Psoas muscle (tissue), 7 donors: ENCODE measurements at regions not wholly inside any gene's neighbourhood (a gene's known extent, or its start where the extent isn't known, plus 50 kb on each side); places are given as distances from the start of the nearest gene placed in this dataset.

Experiments used
- ATAC-seq, 4 donors: fragments of 200-7000 bp; cut with Tn5 transposase; one replicate each; pipeline ENCODE4 v1.9.1; 2020; ENCODE audit warnings: moderate library complexity in 3 of 4, mild to moderate bottlenecking in 2 of 4
- DNase-seq, 2 donors: peaks; one replicate each; pipeline ENCODE4 v3.0.0-alpha.2; 2020
- H3K27ac ChIP-seq: fragments of 200-600 bp; one replicate; pipeline ENCODE4 v1.8.0; 2022
- H3K27me3 ChIP-seq, 3 donors: fragments of 200-600 bp in 1 of 3; one replicate each; pipeline versions ENCODE4 v1.6.1 to v1.8.0; 2013 to 2022; ENCODE audit warnings: low read length in 2 of 3, mild to moderate bottlenecking in 2 of 3, moderate library complexity in 1 of 3; ENCODE audit not compliant: insufficient read depth in 3 of 3
- H3K36me3 ChIP-seq, 2 donors: fragments of 200-600 bp in 1 of 2; one replicate each; pipeline versions ENCODE4 v1.6.1 to v1.8.0; 2013 to 2022; ENCODE audit warnings: low read depth in 1 of 2, mild to moderate bottlenecking in 1 of 2, moderate library complexity in 1 of 2; ENCODE audit not compliant: insufficient read depth in 1 of 2
- H3K4me1 ChIP-seq: fragments of 200-600 bp; one replicate; pipeline ENCODE4 v1.8.0; 2022
- H3K4me3 ChIP-seq: fragments of 200-600 bp; one replicate; pipeline ENCODE4 v1.8.0; 2022; ENCODE audit warnings: mild to moderate bottlenecking
- H3K9me3 ChIP-seq: fragments of 200-600 bp; one replicate; pipeline ENCODE4 v1.8.0; 2022
- CTCF ChIP-seq: fragments of 200-600 bp; IDR thresholded peaks from one replicate; pipeline ENCODE4 v1.8.0; 2022; ENCODE audit warnings: antibody characterized with exemption
- WGBS, 3 donors: extraction: QIAGEN DNeasy Blood & Tissue Kit; methylation state at CpG; one replicate each; pipeline versions ENCODE4 v1.1.6 to v1.1.7; 2013; 5-methylcytosine and 5-hydroxymethylcytosine counted together
- intact Hi-C, 2 donors: fragments of 100-400 bp; cut with DNase I; formaldehyde crosslinking; loops; one replicate each; pipeline versions ENCODE4 v1.11.0 to v1.14.2; 2022
- donor health status: healthy with polysubstance abuse.
- donor health status: DM: no; HTN: no; CAD: no; lungs with moderate emphysema.
- donor health status: Bipolar disorder and iron deficiency.
- donor health status: healthy.
- donor health status: DM: yes; HTN: yes; CAD: no.
- donor health status: DM: no; HTN: no; CAD: no.
- donor health status: DM: yes; HTN: yes; CAD: no.

GRCh38 chr15:93150910-93151881 is 62.2 kb upstream of the RGMA start:
- no peaks in the 10 kb centered on the region for H3K9me3 ChIP-seq
- H3K4me3 ChIP-seq: no peak overlapping the region
- no peaks in the 10 kb centered on the region for H3K27me3 ChIP-seq
- peaks cover 22% of the 10 kb centered on the region for H3K4me1 ChIP-seq
- no peak for TF ChIP-seq CTCF
- WGBS, 3 donors: 61 to 72% (median 70%) methylated on average over 14 of the region's 14 CpGs
- ATAC-seq: no peak
- H3K27ac ChIP-seq: no peak overlapping the region
- intact Hi-C loops: loop anchor here in 1 of 2 donors (10.0 kb wide), 1 partner anchor 116 kb away; no protein-coding TSS in a partner anchor
- no peaks in the 10 kb centered on the region for H3K36me3 ChIP-seq
- no peak for DNase-seq

- H3K27me3 ChIP-seq: no peaks in the 10 kb centered on the region
- H3K9me3 ChIP-seq: no peaks in the 10 kb centered on the region
- WGBS, 3 donors: 28 to 67% (median 31%) methylated on average over 5 of the region's 5 CpGs
- H3K4me1 ChIP-seq: peaks cover 9% of the 10 kb centered on the region
- no peaks in the 10 kb centered on the region for H3K36me3 ChIP-seq
- no peak for DNase-seq
- H3K27ac ChIP-seq: no peak overlapping the region
- intact Hi-C loops: no loop called here
- TF ChIP-seq CTCF: no peak
- H3K4me3 ChIP-seq: no peak overlapping the region
- peak; percentile 53 to 68 (median 57) for ATAC-seq
Observed at GRCh38 chr15:93146601-93147000, 57.6 kb upstream of the RGMA start.

- DNase-seq: no peak
- peak; percentile 48 to 82 (median 74) for ATAC-seq
- intact Hi-C loops: no loop called here
Observed at GRCh38 chr15:93146196-93146595, 57.2 kb upstream of the RGMA start.

GRCh38 chr15:93144463-93145236 is 55.6 kb upstream of the RGMA start:
- Histone ChIP-seq H3K36me3 (no peaks in the 10 kb centered on the region), H3K4me3 (no peak overlapping the region), H3K27ac (no peak overlapping the region), H3K27me3 (no peaks in the 10 kb centered on the region), H3K9me3 (no peaks in the 10 kb centered on the region), H3K4me1 (peaks cover 9% of the 10 kb centered on the region)
- intact Hi-C loops: loop anchor here in 1 of 2 donors (5.0 kb wide), 1 partner anchor 37 kb away; no protein-coding TSS in a partner anchor
- 57 to 72% (median 61%) methylated on average over 10 of the region's 10 CpGs for WGBS, 3 donors
- TF ChIP-seq CTCF: no peak
- DNase-seq (no peak), ATAC-seq (peak in 2 of 4 donors; percentile 35 to 38)

More at GRCh38 chr15:93146196-93146595, 57.2 kb upstream of the RGMA start:
- Histone ChIP-seq H3K36me3 (no peaks in the 10 kb centered on the region), H3K4me1 (peaks cover 9% of the 10 kb centered on the region), H3K27me3 (no peaks in the 10 kb centered on the region), H3K9me3 (no peaks in the 10 kb centered on the region), H3K4me3 (no peak overlapping the region), H3K27ac (no peak overlapping the region)
- 29 to 49% (median 33%) methylated on average over 7 of the region's 7 CpGs for WGBS, 3 donors
- TF ChIP-seq CTCF: no peak
